SK-N-SH (cell line): ENCODE measurements at regions not wholly inside any gene's neighbourhood (a gene's known extent, or its start where the extent isn't known, plus 50 kb on each side); places are given as distances from the start of the nearest gene placed in this dataset.

Source experiments
- CHD2 ChIP-seq: fragments of 150-350 bp; IDR thresholded peaks from 2 replicates; pipeline ENCODE4 v1.6.1; 2018; ENCODE audit warnings: low read length; ENCODE audit not compliant: partially characterized antibody
- FOXJ3 ChIP-seq: sonication (generic); formaldehyde crosslinking; IDR thresholded peaks from 2 replicates; pipeline ENCODE4 v1.5.1; 2020; ENCODE audit warnings: mild to moderate bottlenecking, missing genetic modification reagents
- GABPA ChIP-seq: IDR thresholded peaks from 2 replicates; pipeline ENCODE4 v1.4.0; 2012; ENCODE audit warnings: low read depth, mild to moderate bottlenecking
- JUND ChIP-seq: IDR thresholded peaks from 2 replicates; pipeline ENCODE4 v1.4.0; 2012
- MXI1 ChIP-seq: IDR thresholded peaks from 2 replicates; pipeline ENCODE4 v1.6.1; 2012; ENCODE audit warnings: mild to moderate bottlenecking, low read depth, low read length, improper control_type of control experiment
- NFIC ChIP-seq: IDR thresholded peaks from 2 replicates; pipeline ENCODE4 v1.4.0; 2012; ENCODE audit warnings: borderline replicate concordance
- POLR2AphosphoS5 ChIP-seq: IDR thresholded peaks from 2 replicates; pipeline ENCODE4 v1.6.1; 2012; ENCODE audit warnings: low read depth, low read length
- RFX5 ChIP-seq: IDR thresholded peaks from 2 replicates; pipeline ENCODE4 v1.6.1; 2012; ENCODE audit warnings: mild to moderate bottlenecking, improper control_type of control experiment, low read length
- RXRA ChIP-seq: IDR thresholded peaks from 2 replicates; pipeline ENCODE4 v1.4.0; 2012; ENCODE audit warnings: low read depth, mild to moderate bottlenecking, borderline replicate concordance
- SMC3 ChIP-seq: IDR thresholded peaks from 2 replicates; pipeline ENCODE4 v1.6.1; 2012; ENCODE audit warnings: low read depth, low read length, improper control_type of control experiment
- TAF1 ChIP-seq: IDR thresholded peaks from 2 replicates; pipeline ENCODE4 v1.6.1; 2012; ENCODE audit warnings: low read depth, mild to moderate bottlenecking, low read length, moderate library complexity, borderline replicate concordance
- YY1 ChIP-seq: IDR thresholded peaks from 2 replicates; pipeline ENCODE4 v1.4.0; 2012; ENCODE audit warnings: low read depth, mild to moderate bottlenecking
- TF ChIP-seq, protein P1 (sequence below): fragments of 200-600 bp; sonication (generic); IDR thresholded peaks from 2 replicates; pipeline ENCODE4 v1.6.1; 2017; ENCODE audit warnings: antibody characterized with exemption, mild to moderate bottlenecking, moderate library complexity
- TF ChIP-seq, protein P2 (sequence below): IDR thresholded peaks from 2 replicates; pipeline ENCODE4 v1.4.0; 2012; ENCODE audit warnings: low read depth

DNA sequence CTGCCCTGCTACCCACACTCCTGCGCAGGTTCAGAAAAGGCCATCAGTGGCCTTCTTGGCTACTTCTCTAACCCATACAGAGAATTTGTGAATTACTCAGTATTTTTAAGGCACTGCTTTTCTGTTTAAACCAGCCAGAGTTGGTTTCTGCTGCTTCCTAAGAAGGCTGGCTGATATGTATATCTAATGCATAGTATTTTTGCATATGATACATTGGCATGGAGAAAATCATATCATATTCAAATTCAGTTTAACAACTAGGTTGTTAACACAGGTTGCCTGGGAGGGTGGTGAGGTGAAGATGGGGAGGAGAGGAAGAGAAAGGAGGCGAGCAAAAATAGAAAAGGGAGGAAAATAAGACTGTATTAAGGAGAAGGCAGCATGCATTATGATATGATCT, 132.8 kb upstream of the ADPGK start:
- TF ChIP-seq, protein P1, sequence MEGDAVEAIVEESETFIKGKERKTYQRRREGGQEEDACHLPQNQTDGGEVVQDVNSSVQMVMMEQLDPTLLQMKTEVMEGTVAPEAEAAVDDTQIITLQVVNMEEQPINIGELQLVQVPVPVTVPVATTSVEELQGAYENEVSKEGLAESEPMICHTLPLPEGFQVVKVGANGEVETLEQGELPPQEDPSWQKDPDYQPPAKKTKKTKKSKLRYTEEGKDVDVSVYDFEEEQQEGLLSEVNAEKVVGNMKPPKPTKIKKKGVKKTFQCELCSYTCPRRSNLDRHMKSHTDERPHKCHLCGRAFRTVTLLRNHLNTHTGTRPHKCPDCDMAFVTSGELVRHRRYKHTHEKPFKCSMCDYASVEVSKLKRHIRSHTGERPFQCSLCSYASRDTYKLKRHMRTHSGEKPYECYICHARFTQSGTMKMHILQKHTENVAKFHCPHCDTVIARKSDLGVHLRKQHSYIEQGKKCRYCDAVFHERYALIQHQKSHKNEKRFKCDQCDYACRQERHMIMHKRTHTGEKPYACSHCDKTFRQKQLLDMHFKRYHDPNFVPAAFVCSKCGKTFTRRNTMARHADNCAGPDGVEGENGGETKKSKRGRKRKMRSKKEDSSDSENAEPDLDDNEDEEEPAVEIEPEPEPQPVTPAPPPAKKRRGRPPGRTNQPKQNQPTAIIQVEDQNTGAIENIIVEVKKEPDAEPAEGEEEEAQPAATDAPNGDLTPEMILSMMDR, result no peak
- no peak for TF ChIP-seq SMC3
- TF ChIP-seq JUND, result no peak
- TF ChIP-seq, protein P2, sequence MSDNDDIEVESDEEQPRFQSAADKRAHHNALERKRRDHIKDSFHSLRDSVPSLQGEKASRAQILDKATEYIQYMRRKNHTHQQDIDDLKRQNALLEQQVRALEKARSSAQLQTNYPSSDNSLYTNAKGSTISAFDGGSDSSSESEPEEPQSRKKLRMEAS, result no peak
- no peak for TF ChIP-seq CHD2
- no peak for TF ChIP-seq POLR2AphosphoS5
- no peak for TF ChIP-seq RXRA
- no peak for TF ChIP-seq YY1
- TF ChIP-seq TAF1, result no peak
- TF ChIP-seq FOXJ3 (CRISPR knock-in tag), result no peak
- no peak for TF ChIP-seq NFIC
- no peak for TF ChIP-seq GABPA
- no peak for TF ChIP-seq MXI1
- TF ChIP-seq RFX5, result no peak
